ELR (cell line): ENCODE measurements at regions not wholly inside any gene's neighbourhood (a gene's known extent, or its start where the extent isn't known, plus 50 kb on each side); places are given as distances from the start of the nearest gene placed in this dataset.
A peak's percentile ranks its signal among the peaks of the same experiment; 100 is the strongest.
"Not testable (repeated sequence)": the region's sequence is repeated elsewhere in the genome, so short reads cannot be mapped to it uniquely, and the experiment has no call there.

Experiments used
- DNase-seq: peaks from one replicate; pipeline ENCODE4 v3.0.0-alpha.2; 2015; ENCODE audit warnings: low read depth

GRCh38 chr7:136533732-136534131 lies 334.7 kb upstream of the CHRM2 start:
- DNase-seq, result no peak

- DNase-seq, result no peak
Measured at GRCh38 chr7:136530831-136531230, 337.6 kb upstream of the CHRM2 start.

- peak; percentile 91 for DNase-seq
Measured at GRCh38 chr7:136528329-136528728, 340.1 kb upstream of the CHRM2 start.

GRCh38 chr7:136527554-136527953 lies 340.9 kb upstream of the CHRM2 start:
- DNase-seq, result no peak

- no peak for DNase-seq
Measured at GRCh38 chr7:136526408-136527105, 341.9 kb upstream of the CHRM2 start.

GRCh38 chr7:136523571-136523970 lies 344.9 kb upstream of the CHRM2 start:
- DNase-seq, result peak; percentile 55

- DNase-seq, result no peak
Measured at GRCh38 chr7:136517971-136518370, 350.5 kb upstream of the CHRM2 start.

- no peak for DNase-seq
Measured at GRCh38 chr7:136514776-136515175, 353.7 kb upstream of the CHRM2 start.

GRCh38 chr7:136513744-136514143 lies 354.7 kb upstream of the CHRM2 start:
- DNase-seq, result no peak

- no peak for DNase-seq
Measured at GRCh38 chr7:136509466-136509865, 359.0 kb upstream of the CHRM2 start.

GRCh38 chr7:136502162-136502561 lies 366.3 kb upstream of the CHRM2 start:
- DNase-seq, result peak; percentile 23

GRCh38 chr7:136501151-136501550 lies 367.3 kb upstream of the CHRM2 start:
- no peak for DNase-seq

GRCh38 chr7:136496551-136496950 lies 371.9 kb upstream of the CHRM2 start:
- no peak for DNase-seq

- no peak for DNase-seq
Measured at GRCh38 chr7:136495081-136495480, 373.4 kb upstream of the CHRM2 start.

- no peak for DNase-seq
Measured at GRCh38 chr7:136492366-136492765, 376.1 kb upstream of the CHRM2 start.

GRCh38 chr7:136489808-136490207 lies 378.6 kb upstream of the CHRM2 start:
- no peak for DNase-seq

- no peak for DNase-seq
Measured at GRCh38 chr7:136480901-136481300, 387.6 kb upstream of the CHRM2 start.

- DNase-seq, result no peak
Measured at GRCh38 chr7:136479922-136480321, 388.5 kb upstream of the CHRM2 start.

GRCh38 chr7:136470179-136470578 lies 398.3 kb upstream of the CHRM2 start:
- DNase-seq, result no peak

GRCh38 chr7:136452949-136453348 lies 415.5 kb upstream of the CHRM2 start:
- no peak for DNase-seq

- no peak for DNase-seq
Measured at GRCh38 chr7:136446751-136447150, 421.7 kb upstream of the CHRM2 start.

GRCh38 chr7:136441835-136442234 lies 426.6 kb upstream of the CHRM2 start:
- no peak for DNase-seq

- not testable (repeated sequence) for DNase-seq
Measured at GRCh38 chr7:136431736-136432135, 436.7 kb upstream of the CHRM2 start.

- DNase-seq, result no peak
Measured at GRCh38 chr7:136424058-136424457, 444.4 kb upstream of the CHRM2 start.
